ENCODE measurements at regions not wholly inside any gene's neighbourhood (a gene's known extent, or its start where the extent isn't known, plus 50 kb on each side); places are given as distances from the start of the nearest gene placed in this dataset.

GRCh38 chr1:208741296-208741695, 497.1 kb upstream of the PLXNA2 start:
- 15 to 23% methylated on average over 3 of the region's 3 CpGs for WGBS, 2 experiments (ENCODE audit: low coverage in 1 of 2, low lambda C conversion rate in 2 of 2, missing lambda C conversion rate in 2 of 2)

DNA sequence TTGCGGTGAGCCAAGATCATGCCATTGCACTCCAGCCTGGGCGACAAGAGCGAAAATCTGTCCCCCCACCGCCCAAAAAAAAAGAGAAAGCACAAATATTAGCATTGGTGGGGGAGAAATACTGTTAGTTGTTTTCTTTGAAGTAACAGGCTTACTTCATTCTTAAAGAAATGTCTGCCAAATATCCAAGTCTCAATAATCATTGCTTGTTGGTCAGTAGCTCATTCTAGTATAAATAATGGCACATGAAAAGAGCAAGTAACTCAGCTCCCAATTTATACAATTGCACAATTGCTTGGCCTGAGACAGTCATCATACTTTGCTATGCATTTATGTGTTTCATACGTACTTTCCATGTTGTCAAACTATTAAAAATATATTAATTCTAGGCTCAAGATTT, 499.2 kb upstream of the PLXNA2 start:
- Histone ChIP-seq H3K9ac (no peak overlapping the region), H3K9me2 (ENCODE audit: insufficient read depth) (no peaks in the 10 kb centered on the region), H3K4me1 (ENCODE audit: insufficient read depth) (no peaks in the 10 kb centered on the region), H4K20me1 (ENCODE audit: insufficient read depth) (no peaks in the 10 kb centered on the region), H3K79me2 (ENCODE audit: insufficient read depth) (no peaks in the 10 kb centered on the region), H2AFZ (no peak overlapping the region), H3K4me2 (ENCODE audit: unreplicated experiment) (no peak overlapping the region), H3K36me3 (ENCODE audit: low read depth) (no peaks in the 10 kb centered on the region), H3K9me3 (ENCODE audit: low read depth) (no peaks in the 10 kb centered on the region), H3K4me3 (no peak overlapping the region), H3F3A (ENCODE audit: insufficient read depth) (no peaks in the 10 kb centered on the region), H3K27ac (no peak overlapping the region), H3K27me3 (replicated peaks; ENCODE audit: insufficient read depth) (no peaks in the 10 kb centered on the region)
- in situ Hi-C loops (cut with MboI), result no loop called here
- TF ChIP-seq EZH2phosphoT487 (IDR thresholded peaks at IDR 0.05; ENCODE audit: insufficient read depth, low read depth) (no peak), EZH2 (IDR thresholded peaks at IDR 0.05; ENCODE audit: insufficient read depth, poor library complexity, severe bottlenecking) (no peak)
- no peak for DNase-seq
- 13 to 22% methylated on average over 5 of the region's 5 CpGs for WGBS, 2 experiments (ENCODE audit: low coverage in 1 of 2, low lambda C conversion rate in 2 of 2, missing lambda C conversion rate in 2 of 2)

More at GRCh38 chr1:208741296-208741695, 497.1 kb upstream of the PLXNA2 start:
- TF ChIP-seq EZH2phosphoT487 (IDR thresholded peaks at IDR 0.05; ENCODE audit: insufficient read depth, low read depth), result no peak
- no peak for TF ChIP-seq EZH2 (IDR thresholded peaks at IDR 0.05; ENCODE audit: insufficient read depth, poor library complexity, severe bottlenecking)
- in situ Hi-C loops (cut with MboI), result no loop called here
- Histone ChIP-seq H3F3A (ENCODE audit: insufficient read depth) (no peaks in the 10 kb centered on the region), H3K4me2 (ENCODE audit: unreplicated experiment) (no peak overlapping the region), H3K27ac (no peak overlapping the region), H3K4me1 (ENCODE audit: insufficient read depth) (no peaks in the 10 kb centered on the region), H3K9me2 (ENCODE audit: insufficient read depth) (no peaks in the 10 kb centered on the region), H3K79me2 (ENCODE audit: insufficient read depth) (no peaks in the 10 kb centered on the region), H3K9ac (no peak overlapping the region), H3K4me3 (no peak overlapping the region), H4K20me1 (ENCODE audit: insufficient read depth) (no peaks in the 10 kb centered on the region), H2AFZ (no peak overlapping the region), H3K27me3 (replicated peaks; ENCODE audit: insufficient read depth) (no peaks in the 10 kb centered on the region), H3K9me3 (ENCODE audit: low read depth) (no peaks in the 10 kb centered on the region), H3K36me3 (ENCODE audit: low read depth) (no peaks in the 10 kb centered on the region)
- DNase-seq, result no peak

DNA sequence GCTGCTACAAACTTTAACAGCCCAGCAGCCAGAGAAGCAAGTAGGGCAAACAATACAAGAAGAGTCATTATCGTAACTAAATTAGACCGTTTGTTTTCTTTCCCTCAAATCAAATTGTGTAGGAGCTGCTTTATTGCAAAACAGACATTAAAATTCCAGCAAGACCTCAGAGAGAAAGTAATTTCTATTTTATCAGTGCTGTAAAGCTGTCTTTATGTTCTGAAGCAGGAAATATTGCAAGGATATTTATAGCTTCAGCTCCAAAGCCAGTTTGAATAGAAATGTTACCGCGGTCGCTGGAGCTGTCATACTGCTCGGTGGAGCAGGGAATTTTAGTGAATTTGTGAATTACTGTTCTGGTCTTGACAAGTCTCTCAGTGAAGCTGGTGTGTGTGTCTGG, 503.8 kb upstream of the PLXNA2 start:
- Histone ChIP-seq H4K20me1 (ENCODE audit: insufficient read depth) (no peaks in the 10 kb centered on the region), H3K4me1 (ENCODE audit: insufficient read depth) (no peaks in the 10 kb centered on the region), H3K4me2 (ENCODE audit: unreplicated experiment) (no peak overlapping the region), H3F3A (ENCODE audit: insufficient read depth) (no peaks in the 10 kb centered on the region), H3K9me2 (ENCODE audit: insufficient read depth) (no peaks in the 10 kb centered on the region), H3K4me3 (no peak overlapping the region), H2AFZ (no peak overlapping the region), H3K27me3 (replicated peaks; ENCODE audit: insufficient read depth) (no peaks in the 10 kb centered on the region), H3K9ac (no peak overlapping the region), H3K27ac (no peak overlapping the region), H3K36me3 (ENCODE audit: low read depth) (no peaks in the 10 kb centered on the region), H3K79me2 (ENCODE audit: insufficient read depth) (no peaks in the 10 kb centered on the region), H3K9me3 (ENCODE audit: low read depth) (no peaks in the 10 kb centered on the region)
- no peak for DNase-seq
- in situ Hi-C loops (cut with MboI), result no loop called here
- WGBS, 2 experiments (ENCODE audit: low coverage in 1 of 2, low lambda C conversion rate in 2 of 2, missing lambda C conversion rate in 2 of 2), result 2 to 3% methylated on average over 6 of the region's 6 CpGs
- TF ChIP-seq EZH2 (IDR thresholded peaks at IDR 0.05; ENCODE audit: insufficient read depth, poor library complexity, severe bottlenecking) (no peak), EZH2phosphoT487 (IDR thresholded peaks at IDR 0.05; ENCODE audit: insufficient read depth, low read depth) (no peak)

GRCh38 chr1:208748387-208749165, 504.4 kb upstream of the PLXNA2 start:
- in situ Hi-C loops (cut with MboI), result no loop called here
- H3K9ac ChIP-seq, result no peak overlapping the region
- H3F3A ChIP-seq (ENCODE audit: insufficient read depth), result no peaks in the 10 kb centered on the region
- H2AFZ ChIP-seq, result no peak overlapping the region
- no peak for TF ChIP-seq EZH2 (IDR thresholded peaks at IDR 0.05; ENCODE audit: insufficient read depth, poor library complexity, severe bottlenecking)
- TF ChIP-seq EZH2phosphoT487 (IDR thresholded peaks at IDR 0.05; ENCODE audit: insufficient read depth, low read depth), result no peak
- H3K27me3 ChIP-seq (replicated peaks; ENCODE audit: insufficient read depth), result no peaks in the 10 kb centered on the region
- H3K27ac ChIP-seq, result no peak overlapping the region
- no peak for DNase-seq
- WGBS, 2 experiments (ENCODE audit: low coverage in 1 of 2, low lambda C conversion rate in 2 of 2, missing lambda C conversion rate in 2 of 2), result 26% methylated on average over 6 of the region's 6 CpGs
- H3K79me2 ChIP-seq (ENCODE audit: insufficient read depth), result no peaks in the 10 kb centered on the region
- H3K9me3 ChIP-seq (ENCODE audit: low read depth), result no peaks in the 10 kb centered on the region
- no peaks in the 10 kb centered on the region for H3K9me2 ChIP-seq (ENCODE audit: insufficient read depth)
- H3K4me2 ChIP-seq (ENCODE audit: unreplicated experiment), result no peak overlapping the region
- H3K4me3 ChIP-seq, result no peak overlapping the region
- H4K20me1 ChIP-seq (ENCODE audit: insufficient read depth), result no peaks in the 10 kb centered on the region
- no peaks in the 10 kb centered on the region for H3K36me3 ChIP-seq (ENCODE audit: low read depth)
- H3K4me1 ChIP-seq (ENCODE audit: insufficient read depth), result no peaks in the 10 kb centered on the region
